ENCODE measurements at regions not wholly inside any gene's neighbourhood (a gene's known extent, or its start where the extent isn't known, plus 50 kb on each side); places are given as distances from the start of the nearest gene placed in this dataset.

DNA sequence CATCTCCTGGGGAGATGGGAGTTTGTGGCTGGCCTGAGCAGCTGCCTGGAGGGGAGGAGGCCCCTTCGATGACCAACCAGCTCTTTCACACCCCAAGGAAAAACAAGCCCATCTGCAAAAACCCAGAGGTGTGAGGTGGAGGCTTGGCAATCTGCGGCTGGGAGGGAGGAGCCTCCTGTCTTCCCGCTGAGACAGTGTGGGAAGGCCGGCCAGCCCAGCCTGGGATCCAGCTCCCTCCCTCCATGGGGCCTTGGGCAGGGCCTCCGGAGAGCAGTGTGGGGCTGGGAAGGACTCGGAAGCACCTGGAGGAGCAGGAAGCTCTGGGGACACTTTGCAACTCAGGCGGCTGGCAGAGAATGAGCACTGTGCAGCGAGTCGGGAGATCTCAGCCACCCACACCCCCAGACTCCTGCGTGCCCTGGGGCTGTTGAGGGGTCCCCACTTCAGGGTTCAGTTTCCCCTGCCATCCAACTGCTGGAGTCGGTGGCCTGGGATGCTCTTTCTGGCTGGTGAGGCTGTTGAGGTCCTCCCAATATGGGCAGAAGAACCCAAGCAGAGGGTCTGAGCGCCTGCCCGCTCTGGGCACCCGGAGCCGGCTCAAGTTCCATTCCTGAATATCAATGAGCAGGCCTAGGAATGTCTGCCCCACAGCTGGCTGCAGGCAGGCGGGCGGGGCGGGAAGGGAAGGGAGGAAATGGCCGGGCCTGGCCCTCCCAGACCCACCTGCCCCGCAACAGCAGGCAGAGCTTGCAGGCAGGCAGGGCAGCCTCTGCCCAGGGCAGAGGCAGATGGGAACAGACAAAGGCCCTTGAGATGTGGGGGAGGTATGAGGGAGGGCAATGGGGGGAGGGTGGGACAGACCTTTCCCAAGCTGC, 101.1 kb downstream of the FGF18 start:
- Histone ChIP-seq H3K4me3 (ENCODE audit: low read length) (no peak overlapping the region), H3K4me1 (ENCODE audit: control insufficient read depth, insufficient read depth, low read length) (no peaks in the 10 kb centered on the region), H3K36me3 (ENCODE audit: control insufficient read depth, insufficient read depth, low read length) (no peaks in the 10 kb centered on the region), H3K27ac (ENCODE audit: low read length) (no peak overlapping the region), H3K9me3 (ENCODE audit: control insufficient read depth, insufficient read depth, low read length) (no peaks in the 10 kb centered on the region), H3K27me3 (ENCODE audit: control insufficient read depth, insufficient read depth, low read length) (no peaks in the 10 kb centered on the region)
- no peak for ATAC-seq
- no peaks in the 10 kb centered on the region for H3K9me3 Mint-ChIP-seq
- DNase-seq: no peak
- H3K27ac Mint-ChIP-seq: no peak overlapping the region
- WGBS (ENCODE audit: insufficient coverage): 91% methylated on average over 19 of the region's 20 CpGs
- TF ChIP-seq, protein P1, sequence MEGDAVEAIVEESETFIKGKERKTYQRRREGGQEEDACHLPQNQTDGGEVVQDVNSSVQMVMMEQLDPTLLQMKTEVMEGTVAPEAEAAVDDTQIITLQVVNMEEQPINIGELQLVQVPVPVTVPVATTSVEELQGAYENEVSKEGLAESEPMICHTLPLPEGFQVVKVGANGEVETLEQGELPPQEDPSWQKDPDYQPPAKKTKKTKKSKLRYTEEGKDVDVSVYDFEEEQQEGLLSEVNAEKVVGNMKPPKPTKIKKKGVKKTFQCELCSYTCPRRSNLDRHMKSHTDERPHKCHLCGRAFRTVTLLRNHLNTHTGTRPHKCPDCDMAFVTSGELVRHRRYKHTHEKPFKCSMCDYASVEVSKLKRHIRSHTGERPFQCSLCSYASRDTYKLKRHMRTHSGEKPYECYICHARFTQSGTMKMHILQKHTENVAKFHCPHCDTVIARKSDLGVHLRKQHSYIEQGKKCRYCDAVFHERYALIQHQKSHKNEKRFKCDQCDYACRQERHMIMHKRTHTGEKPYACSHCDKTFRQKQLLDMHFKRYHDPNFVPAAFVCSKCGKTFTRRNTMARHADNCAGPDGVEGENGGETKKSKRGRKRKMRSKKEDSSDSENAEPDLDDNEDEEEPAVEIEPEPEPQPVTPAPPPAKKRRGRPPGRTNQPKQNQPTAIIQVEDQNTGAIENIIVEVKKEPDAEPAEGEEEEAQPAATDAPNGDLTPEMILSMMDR (IDR thresholded peaks at IDR 0.05): no peak
- no peaks in the 10 kb centered on the region for H3K36me3 Mint-ChIP-seq
- intact Hi-C loops (cut with micrococcal nuclease): no loop called here
- no peaks in the 10 kb centered on the region for H3K4me1 Mint-ChIP-seq
- H3K27me3 Mint-ChIP-seq (ENCODE audit: low read depth in 2 of 2): peaks cover 9 to 10% of the 10 kb centered on the region in 2 donors
- H3K4me3 Mint-ChIP-seq: no peak overlapping the region

DNA sequence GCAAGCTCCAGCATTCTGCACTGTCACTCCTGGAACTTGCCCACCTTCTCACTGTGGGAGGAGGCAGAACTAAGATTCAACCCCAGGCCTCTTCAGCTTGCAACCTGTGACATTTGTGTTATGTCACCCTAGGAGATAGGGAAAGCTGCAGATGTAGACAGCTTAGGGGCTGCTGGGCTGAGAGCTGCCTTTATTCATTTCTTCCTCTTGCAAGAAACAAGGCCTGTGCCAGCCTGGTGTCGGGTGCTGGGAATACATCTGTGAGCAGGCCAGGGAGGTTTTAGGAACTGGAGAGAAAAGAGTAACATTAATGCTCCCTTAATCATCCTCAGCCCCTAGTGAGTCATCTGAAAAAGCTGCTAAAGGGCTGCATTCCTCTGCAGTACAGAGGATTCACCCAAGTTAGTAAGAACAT, 101.8 kb downstream of the FGF18 start:
- Mint-ChIP-seq H3K27ac (no peak overlapping the region), H3K4me1 (no peaks in the 10 kb centered on the region), H3K9me3 (no peaks in the 10 kb centered on the region), H3K36me3 (no peaks in the 10 kb centered on the region), H3K27me3 (ENCODE audit: low read depth in 2 of 2) (peaks cover 9 to 10% of the 10 kb centered on the region in 2 donors), H3K4me3 (no peak overlapping the region)
- Histone ChIP-seq H3K4me3 (ENCODE audit: low read length) (no peak overlapping the region), H3K27ac (ENCODE audit: low read length) (no peak overlapping the region), H3K9me3 (ENCODE audit: control insufficient read depth, insufficient read depth, low read length) (no peaks in the 10 kb centered on the region), H3K27me3 (ENCODE audit: control insufficient read depth, insufficient read depth, low read length) (no peaks in the 10 kb centered on the region), H3K4me1 (ENCODE audit: control insufficient read depth, insufficient read depth, low read length) (no peaks in the 10 kb centered on the region), H3K36me3 (ENCODE audit: control insufficient read depth, insufficient read depth, low read length) (no peaks in the 10 kb centered on the region)
- WGBS (ENCODE audit: insufficient coverage): no CpG with 5 or more reads among the region's 1 CpG
- intact Hi-C loops (cut with micrococcal nuclease): no loop called here
- TF ChIP-seq, protein P1 (IDR thresholded peaks at IDR 0.05): no peak
- ATAC-seq: no peak
- no peak for DNase-seq

DNA sequence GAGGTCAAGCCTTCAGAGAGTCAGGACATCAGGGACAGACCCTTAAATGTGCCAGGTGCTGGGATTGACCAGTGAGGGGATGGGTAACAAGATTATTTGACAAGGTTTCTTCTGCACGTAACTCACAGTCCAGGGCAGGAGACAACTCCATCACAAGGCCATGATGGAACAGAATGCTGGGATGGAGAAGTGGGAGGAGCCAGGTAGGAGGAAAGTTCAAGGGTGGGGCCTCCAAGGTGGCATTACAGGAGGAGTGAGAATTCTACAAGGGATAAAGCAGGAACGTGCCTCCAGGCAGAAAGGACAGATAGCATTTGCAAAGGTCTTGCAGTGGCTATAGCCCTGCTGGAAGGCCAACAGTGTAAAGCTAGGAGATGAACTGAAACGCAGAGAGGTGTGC, 102.2 kb downstream of the FGF18 start:
- Histone ChIP-seq H3K4me3 (ENCODE audit: low read length) (no peak overlapping the region), H3K9me3 (ENCODE audit: control insufficient read depth, insufficient read depth, low read length) (no peaks in the 10 kb centered on the region), H3K36me3 (ENCODE audit: control insufficient read depth, insufficient read depth, low read length) (no peaks in the 10 kb centered on the region), H3K27ac (ENCODE audit: low read length) (no peak overlapping the region), H3K4me1 (ENCODE audit: control insufficient read depth, insufficient read depth, low read length) (no peaks in the 10 kb centered on the region), H3K27me3 (ENCODE audit: control insufficient read depth, insufficient read depth, low read length) (no peaks in the 10 kb centered on the region)
- Mint-ChIP-seq H3K36me3 (no peaks in the 10 kb centered on the region), H3K9me3 (no peaks in the 10 kb centered on the region), H3K27me3 (ENCODE audit: low read depth in 2 of 2) (peaks cover 9 to 10% of the 10 kb centered on the region in 2 donors), H3K4me3 (no peak overlapping the region), H3K4me1 (no peaks in the 10 kb centered on the region), H3K27ac (no peak overlapping the region)
- ATAC-seq (no peak), DNase-seq (no peak)
- WGBS (ENCODE audit: insufficient coverage): 87% methylated on average over 3 of the region's 3 CpGs
- TF ChIP-seq, protein P1 (IDR thresholded peaks at IDR 0.05): no peak
- intact Hi-C loops (cut with micrococcal nuclease): no loop called here

DNA sequence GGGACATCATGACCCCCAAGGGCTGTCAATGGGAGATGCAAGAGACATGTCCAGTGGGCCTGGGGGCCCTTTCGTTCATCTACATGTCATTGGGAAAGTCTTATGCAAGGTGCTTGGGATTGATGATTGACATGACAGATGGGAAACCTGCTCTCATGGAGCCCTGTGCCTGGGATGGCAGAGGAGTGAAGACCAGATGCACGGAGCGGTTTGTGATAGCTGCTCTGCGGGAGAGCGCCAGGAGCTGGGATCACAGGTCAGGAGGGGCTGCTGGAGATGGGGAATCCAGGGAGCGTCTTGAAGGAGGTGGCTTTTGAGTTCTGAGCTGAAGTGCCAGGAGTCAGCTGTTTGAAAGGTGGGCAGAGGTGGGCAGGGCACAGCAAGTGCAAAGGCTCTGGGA, 104.3 kb downstream of the FGF18 start:
- intact Hi-C loops (cut with micrococcal nuclease): no loop called here
- TF ChIP-seq, protein P1 (IDR thresholded peaks at IDR 0.05): no peak
- Mint-ChIP-seq H3K4me1 (no peaks in the 10 kb centered on the region), H3K27me3 (ENCODE audit: low read depth in 2 of 2) (peaks cover 3 to 10% of the 10 kb centered on the region in 2 donors), H3K36me3 (no peaks in the 10 kb centered on the region), H3K27ac (no peak overlapping the region), H3K4me3 (no peak overlapping the region), H3K9me3 (no peaks in the 10 kb centered on the region)
- Histone ChIP-seq H3K36me3 (ENCODE audit: control insufficient read depth, insufficient read depth, low read length) (no peaks in the 10 kb centered on the region), H3K4me3 (ENCODE audit: low read length) (no peak overlapping the region), H3K9me3 (ENCODE audit: control insufficient read depth, insufficient read depth, low read length) (no peaks in the 10 kb centered on the region), H3K4me1 (ENCODE audit: control insufficient read depth, insufficient read depth, low read length) (no peaks in the 10 kb centered on the region), H3K27me3 (ENCODE audit: control insufficient read depth, insufficient read depth, low read length) (no peaks in the 10 kb centered on the region), H3K27ac (ENCODE audit: low read length) (no peak overlapping the region)
- DNase-seq: no peak
- WGBS (ENCODE audit: insufficient coverage): 88% methylated on average over 6 of the region's 6 CpGs
- no peak for ATAC-seq
